Nephron (organoid): ENCODE measurements at regions not wholly inside any gene's neighbourhood (a gene's known extent, or its start where the extent isn't known, plus 50 kb on each side); places are given as distances from the start of the nearest gene placed in this dataset.

Experiments
- H3K27ac Mint-ChIP-seq, 3 experiments: 2 replicates each; pipeline ENCODE4 v1.8.0; 2020; ENCODE audit warnings: mixed read lengths in 3 of 3, mild to moderate bottlenecking in 2 of 3, moderate library complexity in 1 of 3
- H3K27me3 Mint-ChIP-seq: 2 replicates; pipeline ENCODE4 v1.8.0; 2021; ENCODE audit warnings: low read depth, mild to moderate bottlenecking, moderate library complexity, mixed read lengths
- H3K36me3 Mint-ChIP-seq: 2 replicates; pipeline ENCODE4 v1.8.0; 2020; ENCODE audit warnings: low read depth, mixed read lengths
- H3K4me1 Mint-ChIP-seq: 2 replicates; pipeline ENCODE4 v1.8.0; 2020; ENCODE audit warnings: mixed read lengths
- H3K4me3 Mint-ChIP-seq, 3 experiments: 2 replicates each; pipeline ENCODE4 v1.8.0; 2020; ENCODE audit warnings: mild to moderate bottlenecking in 3 of 3, mixed read lengths in 3 of 3, moderate library complexity in 2 of 3
- H3K9me3 Mint-ChIP-seq: 2 replicates; pipeline ENCODE4 v1.8.0; 2020; ENCODE audit warnings: mixed read lengths
- TF ChIP-seq, protein P1 (sequence below), 3 experiments: fragments of 200-600 bp; sonication (generic); IDR thresholded peaks; one replicate each; pipeline ENCODE4 v1.5.0; 2021; ENCODE audit warnings: antibody characterized with exemption in 3 of 3; ENCODE audit not compliant: unreplicated experiment in 3 of 3

GRCh38 chr2:15816674-15817406 lies 123.5 kb upstream of the MYCN start:
- Mint-ChIP-seq H3K27ac (peak overlapping the region in 2 of 3 experiments; percentile 43 to 44), H3K9me3 (no peaks in the 10 kb centered on the region), H3K36me3 (no peaks in the 10 kb centered on the region), H3K4me1 (peaks cover 78% of the 10 kb centered on the region), H3K4me3 (peak overlapping the region in 2 of 3 experiments; percentile 0 to 42), H3K27me3 (peaks cover 35% of the 10 kb centered on the region)
- TF ChIP-seq, protein P1, sequence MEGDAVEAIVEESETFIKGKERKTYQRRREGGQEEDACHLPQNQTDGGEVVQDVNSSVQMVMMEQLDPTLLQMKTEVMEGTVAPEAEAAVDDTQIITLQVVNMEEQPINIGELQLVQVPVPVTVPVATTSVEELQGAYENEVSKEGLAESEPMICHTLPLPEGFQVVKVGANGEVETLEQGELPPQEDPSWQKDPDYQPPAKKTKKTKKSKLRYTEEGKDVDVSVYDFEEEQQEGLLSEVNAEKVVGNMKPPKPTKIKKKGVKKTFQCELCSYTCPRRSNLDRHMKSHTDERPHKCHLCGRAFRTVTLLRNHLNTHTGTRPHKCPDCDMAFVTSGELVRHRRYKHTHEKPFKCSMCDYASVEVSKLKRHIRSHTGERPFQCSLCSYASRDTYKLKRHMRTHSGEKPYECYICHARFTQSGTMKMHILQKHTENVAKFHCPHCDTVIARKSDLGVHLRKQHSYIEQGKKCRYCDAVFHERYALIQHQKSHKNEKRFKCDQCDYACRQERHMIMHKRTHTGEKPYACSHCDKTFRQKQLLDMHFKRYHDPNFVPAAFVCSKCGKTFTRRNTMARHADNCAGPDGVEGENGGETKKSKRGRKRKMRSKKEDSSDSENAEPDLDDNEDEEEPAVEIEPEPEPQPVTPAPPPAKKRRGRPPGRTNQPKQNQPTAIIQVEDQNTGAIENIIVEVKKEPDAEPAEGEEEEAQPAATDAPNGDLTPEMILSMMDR (IDR thresholded peaks at IDR 0.05; ENCODE audit: unreplicated experiment in 3 of 3) = no peak

DNA sequence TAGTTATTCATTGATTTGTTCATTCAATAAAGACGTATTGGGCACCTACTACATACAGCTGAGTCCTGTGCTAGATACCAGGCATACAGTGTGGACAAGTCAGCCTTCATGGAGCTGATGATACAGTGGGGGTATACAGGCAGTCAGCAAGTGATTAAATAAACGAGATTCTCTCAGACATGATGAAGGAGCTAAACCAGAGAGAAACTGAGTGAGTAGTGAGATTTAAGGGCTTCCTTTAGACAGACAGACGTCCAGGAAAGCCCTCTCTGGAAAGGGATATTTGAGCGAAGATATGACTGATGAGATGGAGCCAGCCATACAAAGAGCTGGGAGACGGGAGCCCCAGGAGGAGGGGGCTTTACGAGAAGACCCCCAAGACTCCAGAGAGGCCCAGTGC lies 122.6 kb upstream of the MYCN start:
- TF ChIP-seq, protein P1 (IDR thresholded peaks at IDR 0.05; ENCODE audit: unreplicated experiment in 3 of 3) = no peak
- H3K27ac Mint-ChIP-seq = peak overlapping the region; percentile 66 to 96 (median 87)
- no peak overlapping the region for H3K4me3 Mint-ChIP-seq
- H3K9me3 Mint-ChIP-seq = no peaks in the 10 kb centered on the region
- peaks cover 31% of the 10 kb centered on the region for H3K27me3 Mint-ChIP-seq
- peaks cover 69% of the 10 kb centered on the region for H3K4me1 Mint-ChIP-seq
- no peaks in the 10 kb centered on the region for H3K36me3 Mint-ChIP-seq

DNA sequence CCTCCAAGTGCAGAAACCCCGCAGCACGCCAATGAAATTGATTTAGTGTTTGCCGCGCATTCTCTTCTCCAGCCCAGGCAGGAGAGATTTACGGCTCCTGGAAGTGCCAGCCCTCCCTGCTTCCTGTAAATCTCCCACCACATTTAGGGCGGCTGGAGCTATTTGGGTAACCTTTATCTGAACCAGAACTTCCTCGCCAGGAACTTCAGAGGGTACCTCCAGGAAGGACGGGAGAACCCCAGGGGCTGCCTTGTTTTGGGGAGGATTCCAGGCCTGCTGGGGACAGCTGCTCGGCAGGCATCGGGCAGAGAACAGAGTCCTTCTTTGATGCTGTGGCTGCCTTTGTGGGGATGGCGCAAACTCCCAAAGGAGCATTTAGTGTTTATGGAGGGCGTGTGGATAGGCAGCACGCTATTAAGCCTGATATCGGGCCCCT lies 122.0 kb upstream of the MYCN start:
- no peaks in the 10 kb centered on the region for H3K36me3 Mint-ChIP-seq
- peaks cover 67% of the 10 kb centered on the region for H3K4me1 Mint-ChIP-seq
- TF ChIP-seq, protein P1 (IDR thresholded peaks at IDR 0.05; ENCODE audit: unreplicated experiment in 3 of 3) = no peak
- no peaks in the 10 kb centered on the region for H3K9me3 Mint-ChIP-seq
- peaks cover 31% of the 10 kb centered on the region for H3K27me3 Mint-ChIP-seq
- peak overlapping the region; percentile 66 to 96 (median 87) for H3K27ac Mint-ChIP-seq
- peak overlapping the region; percentile 30 to 49 (median 43) for H3K4me3 Mint-ChIP-seq

- Mint-ChIP-seq H3K4me1 (peaks cover 65% of the 10 kb centered on the region), H3K36me3 (no peaks in the 10 kb centered on the region), H3K4me3 (no peak overlapping the region), H3K27ac (peak overlapping the region; percentile 66 to 96 (median 87)), H3K9me3 (no peaks in the 10 kb centered on the region), H3K27me3 (peaks cover 35% of the 10 kb centered on the region)
- TF ChIP-seq, protein P1 (IDR thresholded peaks at IDR 0.05; ENCODE audit: unreplicated experiment in 3 of 3) = no peak
These were observed 121.5 kb upstream of the MYCN start for GRCh38 chr2:15818881-15819280.

DNA sequence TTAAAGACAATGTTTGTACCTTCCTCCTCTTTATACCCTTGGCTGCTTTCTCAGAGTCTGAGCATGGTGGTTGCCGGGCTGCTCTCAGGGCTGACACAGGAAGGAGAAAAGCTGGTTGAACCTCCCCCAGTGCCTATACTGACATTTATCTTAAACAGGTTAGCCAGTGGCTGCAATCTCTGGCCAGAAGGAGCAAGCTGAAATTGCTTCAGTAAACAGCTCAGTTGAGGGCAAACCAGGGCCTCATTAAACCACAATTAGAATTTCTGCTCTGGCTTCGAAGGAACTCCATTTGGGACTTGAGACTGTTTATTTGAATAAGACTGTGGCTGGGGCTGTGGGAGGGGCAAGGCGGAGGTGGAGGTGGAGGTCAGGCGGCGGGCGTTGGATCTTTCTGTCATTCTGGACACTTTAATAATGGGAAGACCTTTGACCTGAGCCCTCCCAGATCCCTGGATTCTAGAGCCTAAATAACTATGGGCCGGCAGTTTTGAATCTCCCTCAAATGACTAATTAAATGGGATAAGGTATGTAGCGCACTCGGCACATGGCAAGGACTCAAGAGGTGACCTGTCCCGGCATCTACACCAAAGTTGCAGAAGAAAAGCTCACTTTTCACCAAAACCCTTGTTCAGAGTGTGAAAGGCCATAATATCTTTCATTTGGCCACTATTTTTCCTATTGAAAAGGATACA lies 120.6 kb upstream of the MYCN start:
- Mint-ChIP-seq H3K9me3 (no peaks in the 10 kb centered on the region), H3K4me1 (peaks cover 58% of the 10 kb centered on the region), H3K4me3 (no peak overlapping the region), H3K27me3 (peaks cover 36% of the 10 kb centered on the region), H3K36me3 (no peaks in the 10 kb centered on the region), H3K27ac (peak overlapping the region; percentile 33 to 96 (median 87))
- TF ChIP-seq, protein P1 (IDR thresholded peaks at IDR 0.05; ENCODE audit: unreplicated experiment in 3 of 3) = no peak
